ENCODE measurements at regions not wholly inside any gene's neighbourhood (a gene's known extent, or its start where the extent isn't known, plus 50 kb on each side); places are given as distances from the start of the nearest gene placed in this dataset.

DNA sequence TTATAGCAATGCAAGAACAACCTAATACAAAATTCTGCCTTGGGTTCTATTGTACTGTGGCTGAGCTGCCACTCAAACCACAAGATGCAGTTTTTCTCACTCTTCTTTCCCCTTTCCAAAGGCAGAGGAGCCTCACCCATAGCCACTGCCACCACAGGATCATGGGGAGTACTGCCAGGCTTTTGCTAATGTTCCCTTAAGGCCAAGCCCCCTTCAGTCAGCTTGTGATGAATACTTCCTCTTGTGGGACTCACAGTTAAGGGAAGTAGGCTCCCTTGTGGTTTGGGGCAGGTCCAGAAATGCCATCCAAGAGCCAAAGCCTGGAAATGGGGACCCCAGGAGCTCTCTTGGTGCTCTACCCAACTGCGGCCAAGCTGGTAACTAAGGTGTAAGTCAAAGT is 258.7 kb downstream of the SPATA31D1 start:
- TF ChIP-seq CTCF (IDR thresholded peaks at IDR 0.05; ENCODE audit: poor library complexity, severe bottlenecking) (no peak), REST (IDR thresholded peaks at IDR 0.05; ENCODE audit: borderline replicate concordance) (no peak), SMC3 (conservative IDR thresholded peaks at IDR 0.05; ENCODE audit: poor library complexity) (no peak), POLR2AphosphoS5 (IDR thresholded peaks at IDR 0.05) (no peak)
